ENCODE measurements at regions not wholly inside any gene's neighbourhood (a gene's known extent, or its start where the extent isn't known, plus 50 kb on each side); places are given as distances from the start of the nearest gene placed in this dataset.

GRCh38 chr18:46329736-46330246 lies 225.6 kb downstream of the HAUS1 start:
- ChIA-PET CTCF (no interaction called here), POLR2A (no interaction called here)
- ATAC-seq (ENCODE audit: low read depth) = no peak
- intact Hi-C loops (cut with micrococcal nuclease) = no loop called here
- no peak overlapping the region for H3K27ac Mint-ChIP-seq
- peaks cover 22% of the 10 kb centered on the region for H3K27me3 Mint-ChIP-seq
- peaks cover 10% of the 10 kb centered on the region for H3K4me1 Mint-ChIP-seq
- H3K4me3 Mint-ChIP-seq = no peak overlapping the region
- DNase-seq = no peak
- no peaks in the 10 kb centered on the region for H3K9me3 Mint-ChIP-seq
- no peaks in the 10 kb centered on the region for H3K36me3 Mint-ChIP-seq (ENCODE audit: low read depth)
- TF ChIP-seq CTCF (IDR thresholded peaks at IDR 0.05) = no peak

DNA sequence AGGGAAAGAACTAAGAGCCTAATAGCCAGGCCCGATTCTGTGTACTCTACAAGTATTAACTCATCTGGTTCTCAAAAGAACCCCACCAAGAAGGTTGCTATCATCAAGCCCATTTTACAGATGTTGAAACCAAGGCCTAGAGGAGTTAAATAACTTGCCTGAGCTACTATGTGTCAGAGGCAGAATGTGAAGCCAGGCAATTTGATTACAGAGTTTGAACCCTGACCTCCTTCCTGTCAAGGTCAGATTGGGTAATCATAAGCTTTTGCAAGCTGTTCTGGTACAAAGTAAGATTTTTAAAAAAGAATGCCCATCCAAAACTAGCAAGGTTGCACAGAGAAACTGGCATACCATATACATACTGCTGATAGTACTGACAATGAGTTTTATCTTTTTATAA lies 227.1 kb downstream of the HAUS1 start:
- H3K4me3 Mint-ChIP-seq = no peak overlapping the region
- peaks cover 21% of the 10 kb centered on the region for H3K4me1 Mint-ChIP-seq
- H3K27me3 Mint-ChIP-seq = peaks cover 36% of the 10 kb centered on the region
- ChIA-PET POLR2A (no interaction called here), CTCF (no interaction called here)
- intact Hi-C loops (cut with micrococcal nuclease) = no loop called here
- no peak for ATAC-seq (ENCODE audit: low read depth)
- H3K9me3 Mint-ChIP-seq = no peaks in the 10 kb centered on the region
- no peaks in the 10 kb centered on the region for H3K36me3 Mint-ChIP-seq (ENCODE audit: low read depth)
- no peak for TF ChIP-seq CTCF (IDR thresholded peaks at IDR 0.05)
- no peak for DNase-seq
- H3K27ac Mint-ChIP-seq = no peak overlapping the region

- no peak for TF ChIP-seq CTCF (IDR thresholded peaks at IDR 0.05)
- Mint-ChIP-seq H3K9me3 (no peaks in the 10 kb centered on the region), H3K27ac (no peak overlapping the region), H3K27me3 (peaks cover 44% of the 10 kb centered on the region), H3K36me3 (ENCODE audit: low read depth) (no peaks in the 10 kb centered on the region), H3K4me3 (no peak overlapping the region), H3K4me1 (peaks cover 21% of the 10 kb centered on the region)
- intact Hi-C loops (cut with micrococcal nuclease) = no loop called here
- POLR2A ChIA-PET = no interaction called here
- DNase-seq (no peak), ATAC-seq (ENCODE audit: low read depth) (no peak)
- CTCF ChIA-PET = interaction anchor here (1.0 kb wide), 1 partner anchor 51 kb away, joined by 3 read pairs; no protein-coding TSS in a partner anchor
These were observed 228.2 kb downstream of the HAUS1 start for GRCh38 chr18:46332286-46332801.

DNA sequence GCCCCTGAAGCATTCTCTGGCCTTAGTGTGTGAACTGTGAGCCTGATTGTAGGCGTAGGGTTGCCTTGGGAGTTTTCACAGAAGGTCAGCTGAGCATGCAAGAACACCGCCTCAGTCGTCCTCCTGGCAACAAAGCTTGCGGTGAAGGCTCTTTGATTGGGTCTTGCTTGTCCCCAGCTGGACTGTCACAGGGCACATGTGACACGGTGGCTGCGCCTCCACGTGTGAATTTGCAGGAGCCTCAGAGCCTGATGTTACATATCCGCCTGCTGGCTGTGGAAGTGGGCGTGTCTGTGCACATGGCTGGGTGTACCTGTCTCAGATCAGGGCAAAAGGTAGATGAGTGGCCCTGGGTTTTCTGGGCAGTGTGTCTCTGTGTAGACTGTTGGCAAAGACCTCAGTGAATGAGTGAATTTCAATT lies 228.7 kb downstream of the HAUS1 start:
- Mint-ChIP-seq H3K27ac (no peak overlapping the region), H3K4me1 (peaks cover 21% of the 10 kb centered on the region), H3K36me3 (ENCODE audit: low read depth) (no peaks in the 10 kb centered on the region), H3K27me3 (peaks cover 50% of the 10 kb centered on the region), H3K4me3 (no peak overlapping the region), H3K9me3 (no peaks in the 10 kb centered on the region)
- no peak for DNase-seq
- TF ChIP-seq CTCF (IDR thresholded peaks at IDR 0.05) = no peak
- intact Hi-C loops (cut with micrococcal nuclease) = no loop called here
- ATAC-seq (ENCODE audit: low read depth) = no peak
- ChIA-PET POLR2A (no interaction called here), CTCF (interaction anchor here (1.0 kb wide), 1 partner anchor 52 kb away, joined by 3 read pairs; no protein-coding TSS in a partner anchor)

DNA sequence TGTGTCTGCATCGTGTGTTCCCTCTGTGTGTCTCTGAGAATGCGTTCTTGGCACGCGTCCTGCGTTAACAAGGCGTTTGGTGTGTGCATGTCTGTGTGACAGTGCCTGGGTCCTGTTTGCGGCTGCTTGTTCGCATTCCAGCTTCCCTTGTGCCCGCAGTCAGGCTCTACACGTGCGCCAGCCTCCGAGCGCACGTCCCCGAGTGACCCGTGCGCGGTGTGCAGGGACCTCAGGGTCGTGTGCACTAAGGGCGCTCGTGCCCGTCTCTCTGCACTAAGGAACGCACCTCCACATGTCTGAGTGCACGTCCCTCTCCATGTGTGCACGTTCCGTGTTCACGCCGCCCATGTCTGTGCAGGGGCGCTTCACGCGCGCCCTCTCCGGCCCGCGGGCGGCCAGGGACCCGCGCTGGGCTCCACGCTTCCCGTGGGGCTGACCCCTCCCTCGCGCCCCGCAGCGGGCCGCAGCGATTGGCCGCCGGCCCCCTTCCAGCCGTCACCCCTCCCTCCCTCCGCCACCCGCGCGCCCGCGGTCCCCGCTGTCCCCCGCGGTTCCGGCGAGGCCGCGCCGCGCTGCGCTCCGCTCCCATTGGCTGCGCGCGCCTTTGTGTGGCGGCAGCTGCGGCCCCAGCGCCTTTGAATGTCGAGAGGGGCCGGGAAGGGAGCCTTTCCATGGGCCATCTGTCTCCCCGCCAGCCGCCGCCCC lies 229.4 kb downstream of the HAUS1 start:
- H3K4me1 Mint-ChIP-seq = peaks cover 21% of the 10 kb centered on the region
- ChIA-PET CTCF (no interaction called here), POLR2A (no interaction called here)
- H3K9me3 Mint-ChIP-seq = no peaks in the 10 kb centered on the region
- DNase-seq (no peak), ATAC-seq (ENCODE audit: low read depth) (no peak)
- H3K36me3 Mint-ChIP-seq (ENCODE audit: low read depth) = no peaks in the 10 kb centered on the region
- intact Hi-C loops (cut with micrococcal nuclease) = no loop called here
- no peak for TF ChIP-seq CTCF (IDR thresholded peaks at IDR 0.05)
- H3K27ac Mint-ChIP-seq = no peak overlapping the region
- H3K4me3 Mint-ChIP-seq = no peak overlapping the region
- H3K27me3 Mint-ChIP-seq = peaks cover 53% of the 10 kb centered on the region

Data from activated B cell treated with CpG ODN at 0.5 μM for 24 hours (primary cell).